PC-9 (cell line): ENCODE measurements at regions not wholly inside any gene's neighbourhood (a gene's known extent, or its start where the extent isn't known, plus 50 kb on each side); places are given as distances from the start of the nearest gene placed in this dataset.

Experiments
- BruUV-seq: library from RNA; stranded (reverse); fragments of 400-500 nt; replicated peaks from 2 replicates; lab custom pipeline; 2021; lab: Mats Ljungman, UMichigan
- CTCF ChIA-PET: fragments of 300-600 bp; sonication (Branson Sonifier 250); formaldehyde crosslinking; loops from one replicate; lab custom pipeline; 2022; ENCODE audit warnings: antibody characterized with exemption; lab: Charles Lee
- POLR2A ChIA-PET: fragments of 300-600 bp; sonication (Branson Sonifier 250); formaldehyde crosslinking; loops from one replicate; lab custom pipeline; 2022; ENCODE audit warnings: antibody characterized with exemption; ENCODE audit not compliant: unreplicated experiment; lab: Charles Lee
- DNase-seq, 2 experiments: peaks; one replicate each; pipeline versions ENCODE4 v3.0.0 to v3.0.0-alpha.2; 2015 to 2022; ENCODE audit warnings: mixed read lengths in 1 of 2
- H2AFZ ChIP-seq: fragments of 200-600 bp; sonication (generic); 2 replicates; pipeline ENCODE4 v1.8.1; 2017; ENCODE audit warnings: antibody characterized with exemption
- H3F3A ChIP-seq: fragments of 200-600 bp; sonication (generic); 2 replicates; pipeline ENCODE4 v1.8.1; 2017; ENCODE audit warnings: antibody characterized with exemption, mild to moderate bottlenecking, low read depth; ENCODE audit not compliant: insufficient read depth
- H3K27ac ChIP-seq: fragments of 200-600 bp; sonication (generic); 2 replicates; pipeline ENCODE4 v1.6.1; 2016; ENCODE audit warnings: mixed run types
- H3K27me3 ChIP-seq: fragments of 200-600 bp; sonication (generic); 2 replicates; pipeline ENCODE4 v1.6.1; 2016; ENCODE audit warnings: low read depth, mixed run types; ENCODE audit not compliant: insufficient read depth
- H3K36me3 ChIP-seq: fragments of 200-600 bp; sonication (generic); 2 replicates; pipeline ENCODE4 v1.6.1; 2016; ENCODE audit warnings: low read depth, mixed run types
- H3K4me1 ChIP-seq: fragments of 200-600 bp; sonication (generic); replicated peaks from 2 replicates; pipeline ENCODE4 v1.6.1; 2016; ENCODE audit warnings: mixed run types; ENCODE audit not compliant: insufficient read depth
- H3K4me2 ChIP-seq: fragments of 200-600 bp; sonication (generic); 2 replicates; pipeline ENCODE4 v1.6.1; 2017; ENCODE audit warnings: mixed run types
- H3K4me3 ChIP-seq: fragments of 200-600 bp; sonication (generic); 2 replicates; pipeline ENCODE4 v1.6.1; 2016; ENCODE audit warnings: mixed run types
- H3K79me2 ChIP-seq: fragments of 200-600 bp; sonication (generic); 2 replicates; pipeline ENCODE4 v1.6.1; 2017; ENCODE audit warnings: low read depth, mixed run types
- H3K9me2 ChIP-seq: fragments of 200-600 bp; sonication (generic); 2 replicates; pipeline ENCODE4 v1.8.1; 2017; ENCODE audit warnings: mild to moderate bottlenecking; ENCODE audit not compliant: insufficient read depth
- H3K9me3 ChIP-seq: fragments of 200-600 bp; sonication (generic); 2 replicates; pipeline ENCODE4 v1.8.1; 2016; ENCODE audit warnings: low read depth; ENCODE audit not compliant: insufficient read depth
- H4K20me1 ChIP-seq: fragments of 200-600 bp; sonication (generic); 2 replicates; pipeline ENCODE4 v1.8.1; 2017; ENCODE audit not compliant: insufficient read depth
- EZH2 ChIP-seq: fragments of 200-600 bp; sonication (generic); IDR thresholded peaks from 2 replicates; pipeline ENCODE4 v1.8.0; 2017; ENCODE audit warnings: antibody characterized with exemption, low read depth
- intact Hi-C: fragments of 100-400 bp; cut with micrococcal nuclease; formaldehyde crosslinking; loops from one replicate; pipeline ENCODE4 v1.10.0; 2022; ENCODE audit not compliant: unreplicated experiment
- TF ChIP-seq, protein P1 (sequence below): fragments of 200-600 bp; sonication (generic); conservative IDR thresholded peaks from 2 replicates; pipeline ENCODE4 v1.6.1; 2017; ENCODE audit warnings: mixed run types, antibody characterized with exemption, mild to moderate bottlenecking, moderate library complexity

GRCh38 chr7:70870349-70870748 is 261.6 kb upstream of the GALNT17 start:
- no peaks in the 10 kb centered on the region for H3K79me2 ChIP-seq
- DNase-seq, result no peak
- intact Hi-C loops, result no loop called here
- H3F3A ChIP-seq, result no peaks in the 10 kb centered on the region
- BruUV-seq, result no TSS peak
- no peak overlapping the region for H2AFZ ChIP-seq
- POLR2A ChIA-PET, result no interaction called here
- no peak overlapping the region for H3K27ac ChIP-seq
- no peaks in the 10 kb centered on the region for H3K4me1 ChIP-seq
- H3K4me2 ChIP-seq, result no peak overlapping the region
- no peaks in the 10 kb centered on the region for H3K9me3 ChIP-seq
- no peaks in the 10 kb centered on the region for H3K27me3 ChIP-seq
- no peaks in the 10 kb centered on the region for H4K20me1 ChIP-seq
- no peaks in the 10 kb centered on the region for H3K36me3 ChIP-seq
- CTCF ChIA-PET, result no interaction called here
- H3K9me2 ChIP-seq, result no peaks in the 10 kb centered on the region
- no peak overlapping the region for H3K4me3 ChIP-seq
- TF ChIP-seq, protein P1, sequence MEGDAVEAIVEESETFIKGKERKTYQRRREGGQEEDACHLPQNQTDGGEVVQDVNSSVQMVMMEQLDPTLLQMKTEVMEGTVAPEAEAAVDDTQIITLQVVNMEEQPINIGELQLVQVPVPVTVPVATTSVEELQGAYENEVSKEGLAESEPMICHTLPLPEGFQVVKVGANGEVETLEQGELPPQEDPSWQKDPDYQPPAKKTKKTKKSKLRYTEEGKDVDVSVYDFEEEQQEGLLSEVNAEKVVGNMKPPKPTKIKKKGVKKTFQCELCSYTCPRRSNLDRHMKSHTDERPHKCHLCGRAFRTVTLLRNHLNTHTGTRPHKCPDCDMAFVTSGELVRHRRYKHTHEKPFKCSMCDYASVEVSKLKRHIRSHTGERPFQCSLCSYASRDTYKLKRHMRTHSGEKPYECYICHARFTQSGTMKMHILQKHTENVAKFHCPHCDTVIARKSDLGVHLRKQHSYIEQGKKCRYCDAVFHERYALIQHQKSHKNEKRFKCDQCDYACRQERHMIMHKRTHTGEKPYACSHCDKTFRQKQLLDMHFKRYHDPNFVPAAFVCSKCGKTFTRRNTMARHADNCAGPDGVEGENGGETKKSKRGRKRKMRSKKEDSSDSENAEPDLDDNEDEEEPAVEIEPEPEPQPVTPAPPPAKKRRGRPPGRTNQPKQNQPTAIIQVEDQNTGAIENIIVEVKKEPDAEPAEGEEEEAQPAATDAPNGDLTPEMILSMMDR, result no peak
- TF ChIP-seq EZH2, result no peak

DNA sequence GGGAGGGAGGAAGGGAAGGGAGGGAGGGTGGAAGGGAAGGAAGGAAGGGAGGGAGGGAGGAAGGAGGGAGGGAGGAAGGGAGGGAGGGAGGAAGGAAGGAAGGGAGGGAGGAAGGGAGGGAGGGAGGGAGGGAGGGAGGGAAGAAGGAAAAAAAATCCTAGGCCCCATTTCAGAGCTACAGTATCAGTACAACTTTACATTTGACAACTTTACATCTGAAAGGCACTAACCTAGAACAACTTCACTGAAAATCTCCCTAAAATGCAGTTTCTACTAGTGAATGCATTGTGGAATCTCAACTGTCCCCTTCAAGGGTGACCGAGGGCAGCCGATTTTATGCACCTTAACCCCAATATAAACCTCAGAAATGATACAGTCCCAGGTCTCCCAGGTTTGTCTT is 259.8 kb upstream of the GALNT17 start:
- intact Hi-C loops, result no loop called here
- Histone ChIP-seq H3K9me2 (no peaks in the 10 kb centered on the region), H3K27ac (no peak overlapping the region), H3K36me3 (no peaks in the 10 kb centered on the region), H3F3A (no peaks in the 10 kb centered on the region), H3K9me3 (no peaks in the 10 kb centered on the region), H4K20me1 (no peaks in the 10 kb centered on the region), H3K79me2 (no peaks in the 10 kb centered on the region), H2AFZ (no peak overlapping the region), H3K4me2 (no peak overlapping the region), H3K4me1 (no peaks in the 10 kb centered on the region), H3K27me3 (no peaks in the 10 kb centered on the region), H3K4me3 (no peak overlapping the region)
- no peak for DNase-seq
- no TSS peak for BruUV-seq
- POLR2A ChIA-PET, result no interaction called here
- no peak for TF ChIP-seq EZH2
- TF ChIP-seq, protein P1, result no peak
- CTCF ChIA-PET, result no interaction called here

DNA sequence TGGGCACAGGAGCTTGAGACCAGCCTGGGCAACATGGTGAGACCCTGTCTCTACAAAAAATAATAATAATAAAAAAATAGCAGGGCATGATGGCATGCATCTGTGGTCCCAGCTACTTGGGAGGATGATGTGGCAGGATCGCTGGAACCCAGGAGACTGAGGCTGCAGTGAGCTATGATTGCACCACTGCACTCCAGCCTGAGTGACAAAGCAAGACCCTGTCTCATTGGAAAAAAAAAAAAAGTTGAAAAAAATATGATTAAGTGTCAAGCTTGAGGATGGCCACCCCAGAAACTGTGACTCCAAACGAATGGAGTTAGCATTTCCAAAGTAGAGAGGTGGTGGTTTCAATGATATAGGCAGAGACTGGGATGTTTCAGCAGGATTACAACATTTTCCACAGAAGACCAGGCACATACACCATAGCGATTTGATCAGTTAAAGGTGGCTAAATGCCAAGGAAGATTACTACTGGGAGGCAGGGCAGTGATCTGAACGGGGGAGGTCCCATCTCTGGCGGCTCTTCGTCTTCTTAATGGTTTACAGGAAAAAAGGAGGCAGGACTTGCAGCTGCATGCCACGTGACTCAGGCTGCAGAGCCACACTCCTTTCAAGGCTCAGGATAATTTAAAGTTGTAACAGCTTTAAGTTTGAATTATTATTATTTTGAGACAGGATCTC is 250.6 kb upstream of the GALNT17 start:
- no peaks in the 10 kb centered on the region for H3K9me2 ChIP-seq
- H3K4me1 ChIP-seq, result no peaks in the 10 kb centered on the region
- BruUV-seq, result no TSS peak

More for the DNA sequence above, 250.6 kb upstream of the GALNT17 start:
- Histone ChIP-seq H3K4me3 (no peak overlapping the region), H3K36me3 (no peaks in the 10 kb centered on the region), H3K9me3 (no peaks in the 10 kb centered on the region), H3K27ac (no peak overlapping the region), H2AFZ (no peak overlapping the region), H4K20me1 (no peaks in the 10 kb centered on the region), H3F3A (no peaks in the 10 kb centered on the region), H3K79me2 (no peaks in the 10 kb centered on the region), H3K4me2 (no peak overlapping the region), H3K27me3 (no peaks in the 10 kb centered on the region)
- POLR2A ChIA-PET, result no interaction called here
- CTCF ChIA-PET, result no interaction called here
- DNase-seq, result no peak
- TF ChIP-seq, protein P1, result no peak
- no peak for TF ChIP-seq EZH2
- intact Hi-C loops, result no loop called here
